ENCODE measurements at regions not wholly inside any gene's neighbourhood (a gene's known extent, or its start where the extent isn't known, plus 50 kb on each side); places are given as distances from the start of the nearest gene placed in this dataset.

GRCh38 chr20:40532103-40532502 is 156.9 kb downstream of the MAFB start:
- TF ChIP-seq CTCF (conservative IDR thresholded peaks at IDR 0.05; ENCODE audit: low read depth, low read length), result peak; percentile 51
- TF ChIP-seq EZH2phosphoT487 (IDR thresholded peaks at IDR 0.05; ENCODE audit: borderline replicate concordance, low read length), result no peak
- TF ChIP-seq EZH2 (IDR thresholded peaks at IDR 0.05; ENCODE audit: low read length, unreplicated experiment), result no peak
